T47D (cell line): ENCODE measurements at regions not wholly inside any gene's neighbourhood (a gene's known extent, or its start where the extent isn't known, plus 50 kb on each side); places are given as distances from the start of the nearest gene placed in this dataset.

Source experiments
- DNase-seq, 2 experiments: peaks; one replicate each; pipeline versions ENCODE4 v3.0.0 to v3.0.0-alpha.2; 2011 to 2012; ENCODE audit warnings: low read depth in 1 of 2, low spot score in 1 of 2
- JUND ChIP-seq: IDR thresholded peaks from 2 replicates; pipeline ENCODE4 v1.6.1; 2012; ENCODE audit warnings: low read depth
- in situ Hi-C: cut with HindIII; loops from 2 replicates; pipeline ENCODE4 v1.10.0; 2016; ENCODE audit warnings: low sequenced_read_pairs, low pct_unique_long_range_greater_than_20kb

DNA sequence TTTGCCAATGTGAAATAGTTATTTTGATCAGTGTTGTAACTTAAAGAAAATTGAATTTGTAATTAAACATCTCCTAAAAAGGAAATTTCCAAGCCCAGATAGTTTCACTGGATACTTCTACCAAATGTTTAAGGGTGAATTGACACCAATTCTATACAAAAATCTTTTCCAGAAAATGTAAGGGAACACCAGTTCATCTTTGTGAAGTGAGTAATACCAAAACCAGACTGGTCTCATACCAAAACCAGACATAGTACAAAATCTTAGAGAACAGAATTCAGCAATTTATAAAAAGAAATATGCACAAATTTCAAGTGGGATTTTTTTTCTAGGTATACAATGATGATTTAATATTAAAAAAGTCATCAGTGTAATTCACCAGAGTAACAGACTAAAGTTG lies 86.0 kb upstream of the ZNF32 start:
- no peak for DNase-seq
- TF ChIP-seq JUND, result no peak
- in situ Hi-C loops, result no loop called here

DNA sequence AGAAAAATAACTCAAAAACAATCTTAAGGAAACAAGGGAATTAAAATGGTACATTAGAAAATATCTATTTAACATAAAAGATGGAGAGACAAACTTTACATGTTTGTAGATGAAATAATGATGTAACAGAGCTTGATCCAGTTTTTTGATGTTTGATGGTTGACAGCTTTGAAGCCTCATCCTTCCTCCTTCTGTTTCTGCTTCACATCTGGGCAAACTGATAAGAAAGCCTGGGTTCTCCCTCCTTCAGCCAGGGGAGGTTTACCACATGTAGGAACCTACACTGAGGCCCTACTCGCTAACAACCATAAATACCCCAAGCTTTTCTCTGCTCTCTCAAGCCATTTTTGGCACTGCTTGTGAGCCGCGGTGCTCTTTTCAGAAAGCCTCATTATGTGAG lies 82.8 kb upstream of the ZNF32 start:
- DNase-seq, result no peak
- no peak for TF ChIP-seq JUND
- in situ Hi-C loops, result no loop called here

DNA sequence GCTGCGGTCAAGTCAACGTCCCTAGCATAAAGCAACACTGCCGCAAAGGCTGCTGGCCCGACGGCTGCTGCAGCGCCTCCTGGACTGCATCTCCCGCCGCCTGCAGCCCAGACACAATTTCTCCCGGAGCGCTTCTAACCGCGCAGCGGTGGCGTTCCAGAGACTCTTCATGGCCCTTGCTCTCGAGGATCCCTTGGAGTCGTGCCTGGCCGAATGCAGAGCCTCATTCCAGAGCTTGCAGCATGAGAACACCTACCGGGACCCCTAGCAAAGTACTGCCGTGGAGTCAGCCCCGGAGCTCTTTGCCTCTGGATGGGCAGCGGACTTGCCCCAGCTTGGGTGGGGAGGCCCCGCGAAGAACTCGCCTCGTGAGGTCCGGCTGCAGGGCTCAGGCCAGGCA lies 79.7 kb upstream of the ZNF32 start:
- DNase-seq, result no peak
- no peak for TF ChIP-seq JUND
- in situ Hi-C loops, result no loop called here

DNA sequence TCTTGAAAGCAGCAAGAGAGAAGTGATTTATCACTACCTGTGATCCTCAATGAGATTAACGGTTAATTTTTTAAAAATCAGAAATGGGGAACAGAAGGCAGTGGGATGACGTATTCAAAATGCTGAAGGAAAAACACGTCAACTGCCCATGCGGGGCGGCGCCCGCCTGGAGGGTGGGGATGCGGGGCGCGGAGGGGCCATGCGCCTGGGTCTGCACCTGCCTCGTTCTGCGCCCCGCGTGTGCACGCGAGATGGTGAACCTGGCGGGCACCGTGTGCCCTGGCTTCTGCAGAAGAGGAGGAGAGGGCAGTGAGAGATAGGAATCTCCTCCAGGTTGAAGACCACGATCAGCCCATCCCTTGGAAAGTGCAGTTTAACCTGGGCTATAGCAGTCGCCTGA lies 79.3 kb upstream of the ZNF32 start:
- no peak for TF ChIP-seq JUND
- DNase-seq, result no peak
- in situ Hi-C loops, result no loop called here

DNA sequence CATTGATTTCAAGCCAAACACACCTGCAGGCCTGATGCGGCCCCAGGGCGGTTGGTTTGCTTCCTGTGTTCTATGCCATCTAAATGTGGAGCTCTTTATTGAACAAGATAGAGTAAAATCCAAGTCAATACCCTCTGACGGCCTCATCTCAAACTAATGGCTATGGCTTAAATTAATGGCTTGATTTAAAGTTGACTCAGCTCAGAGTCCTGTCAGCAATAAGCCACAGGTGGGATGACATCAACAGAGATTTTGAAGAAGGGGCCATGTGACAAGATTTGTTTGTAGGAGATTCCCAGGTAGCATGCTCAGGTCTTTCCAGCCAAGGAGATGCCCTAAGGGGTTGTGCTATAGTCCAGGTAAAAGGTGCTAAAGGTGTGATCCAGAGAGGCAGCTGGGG lies 66.7 kb upstream of the ZNF32 start:
- DNase-seq, result no peak
- in situ Hi-C loops, result no loop called here
- no peak for TF ChIP-seq JUND

DNA sequence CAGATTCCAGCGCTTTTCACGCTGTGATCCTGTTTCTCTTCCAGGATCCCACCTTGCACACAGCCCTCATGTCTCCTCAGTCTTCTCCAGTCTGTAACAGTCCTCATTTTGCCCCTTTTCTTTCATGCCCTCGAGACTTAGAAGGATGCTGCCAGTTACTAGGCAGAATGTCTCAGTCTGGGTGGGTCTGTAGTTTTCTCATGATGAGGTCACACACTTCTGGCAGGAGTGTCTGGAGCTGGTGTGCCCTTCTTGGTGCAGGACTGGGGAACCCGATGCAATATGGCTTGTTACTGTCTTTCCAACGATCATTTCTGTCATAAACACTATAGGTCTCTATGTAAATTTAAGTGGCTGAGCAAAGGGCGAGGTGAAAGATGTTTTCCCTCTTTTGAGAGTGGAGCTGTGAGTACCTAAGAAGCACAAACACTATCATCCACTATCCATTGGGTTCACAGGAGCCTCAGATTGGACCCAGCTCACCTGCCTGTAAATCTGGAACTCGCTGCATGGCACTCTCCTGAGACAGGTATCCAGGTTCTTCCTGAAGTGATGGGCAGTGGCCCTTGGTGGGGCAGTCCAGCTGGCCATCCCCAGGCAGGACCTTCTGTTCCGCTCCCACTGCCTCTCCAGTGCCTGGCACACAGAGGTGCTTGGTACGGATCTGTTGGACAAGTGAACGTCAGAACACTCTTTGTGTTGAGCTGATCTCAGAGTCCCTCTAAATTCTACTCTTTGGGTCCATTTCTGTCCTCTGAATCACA lies 64.3 kb upstream of the ZNF32 start:
- no peak for DNase-seq
- in situ Hi-C loops, result no loop called here
- no peak for TF ChIP-seq JUND

DNA sequence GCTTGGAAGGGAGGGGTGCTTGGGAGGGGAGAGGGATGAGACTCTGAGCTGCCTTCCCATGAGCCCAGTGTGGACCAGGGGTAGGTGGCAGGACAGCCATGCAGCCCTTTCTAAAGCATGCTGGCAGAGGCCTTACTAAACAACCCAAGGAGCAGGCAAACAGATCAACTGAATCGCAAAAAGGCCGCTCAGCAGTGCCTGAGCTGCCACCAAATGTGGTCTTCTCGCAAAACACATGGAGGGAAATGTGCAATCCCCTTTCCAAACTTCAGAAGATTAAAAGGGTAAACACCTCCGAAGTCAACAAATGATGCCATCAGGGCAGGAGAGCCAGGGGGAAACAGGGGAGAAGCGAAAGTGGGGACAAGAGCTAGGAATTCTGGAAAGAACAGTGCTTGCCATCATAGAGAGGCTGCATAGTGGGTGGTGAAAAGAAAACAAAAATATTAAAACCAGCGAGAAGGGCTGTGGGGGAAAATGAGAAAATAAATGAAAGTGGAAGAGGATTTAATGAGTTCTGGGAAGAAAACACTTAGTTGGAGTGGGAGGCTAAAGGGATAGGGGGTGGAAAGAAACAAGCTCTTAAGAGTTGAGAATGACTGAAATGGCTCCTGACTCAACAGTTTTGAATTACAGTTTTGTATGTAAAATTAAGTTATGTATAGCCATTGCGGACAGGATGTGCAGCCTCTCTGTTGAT lies 62.2 kb upstream of the ZNF32 start:
- in situ Hi-C loops, result no loop called here
- TF ChIP-seq JUND, result no peak
- no peak for DNase-seq

DNA sequence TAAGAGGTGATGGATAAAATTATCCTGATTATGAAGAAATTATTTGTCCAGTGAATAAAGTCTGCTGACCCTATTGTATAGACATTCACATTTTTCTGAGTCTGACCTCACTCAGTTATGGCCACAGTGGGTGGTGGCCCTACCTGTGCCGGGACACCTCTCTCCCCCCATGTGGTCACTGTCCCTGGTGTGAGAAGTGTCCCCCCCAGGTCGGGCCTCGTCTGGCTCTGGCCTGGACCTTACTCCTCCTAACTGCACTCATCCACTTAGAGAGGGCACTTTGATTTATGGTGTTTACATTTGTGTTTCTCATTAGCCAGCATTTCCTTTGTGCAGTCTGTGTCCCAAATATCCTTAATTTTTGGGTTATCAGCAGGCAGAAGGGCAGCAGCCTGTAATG lies 59.6 kb upstream of the ZNF32 start:
- DNase-seq, result no peak
- in situ Hi-C loops, result no loop called here
- TF ChIP-seq JUND, result no peak

DNA sequence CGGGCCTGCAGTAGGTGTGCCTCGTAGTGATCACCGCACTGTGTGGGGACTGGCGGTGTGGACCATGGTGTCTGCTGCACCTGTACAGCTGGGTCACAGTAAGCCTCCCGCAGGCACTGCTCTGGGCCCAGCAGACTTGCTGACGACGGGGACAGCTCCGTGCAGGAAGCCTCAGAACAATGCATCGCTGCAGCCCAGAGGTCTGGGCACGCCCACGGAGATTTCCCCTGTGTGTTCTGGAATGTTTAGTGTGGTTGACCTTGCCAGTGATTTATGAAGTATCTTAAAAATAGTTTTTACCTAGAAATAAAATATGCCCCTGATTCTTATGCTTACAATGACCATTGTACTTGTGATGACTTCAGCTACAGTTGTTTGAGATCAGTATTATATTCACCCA lies 59.1 kb upstream of the ZNF32 start:
- in situ Hi-C loops, result no loop called here
- no peak for TF ChIP-seq JUND
- no peak for DNase-seq

DNA sequence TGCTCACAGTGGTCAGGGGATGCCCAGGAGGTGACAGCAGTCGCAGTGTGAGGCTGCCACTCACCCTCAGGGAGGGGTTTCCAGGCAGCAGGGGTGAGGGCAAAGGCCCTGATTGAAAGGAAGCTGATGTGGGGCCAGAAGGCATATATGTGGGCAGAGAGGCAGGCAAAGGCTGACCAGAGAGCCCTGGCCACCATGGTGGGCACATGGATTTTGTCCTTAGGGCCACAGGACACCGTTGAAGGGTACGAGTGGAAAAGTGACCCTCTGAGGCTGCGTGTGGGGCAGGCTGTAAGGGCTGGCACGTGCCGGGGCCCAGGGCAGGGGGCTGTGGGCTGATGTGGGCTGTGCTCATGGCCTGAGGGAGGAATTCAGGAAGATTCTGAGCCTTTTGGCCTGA lies 57.5 kb upstream of the ZNF32 start:
- TF ChIP-seq JUND, result no peak
- in situ Hi-C loops, result no loop called here

DNA sequence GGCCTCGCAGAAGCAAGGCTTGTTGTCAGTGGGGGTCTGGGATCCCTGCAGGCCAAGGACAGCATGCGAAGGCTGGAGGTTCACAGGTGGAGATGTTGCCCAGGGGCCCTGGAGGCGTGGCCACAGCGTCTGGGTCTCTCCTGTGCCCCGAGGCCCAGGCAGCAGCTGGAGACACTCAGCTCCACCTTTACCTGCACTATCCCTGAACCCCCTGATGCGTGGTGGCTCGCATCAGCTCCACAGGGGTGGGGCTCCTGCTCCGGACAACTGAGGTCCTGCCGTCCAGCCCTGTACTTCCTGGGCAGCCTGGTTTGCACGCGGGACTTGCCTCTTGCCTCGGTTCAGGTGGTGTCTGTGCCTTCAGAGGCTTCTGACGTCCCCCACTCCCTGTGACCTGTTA lies 54.6 kb upstream of the ZNF32 start:
- in situ Hi-C loops, result no loop called here
- no peak for DNase-seq
- TF ChIP-seq JUND, result no peak

More for the DNA sequence above, 57.5 kb upstream of the ZNF32 start:
- no peak for DNase-seq

DNA sequence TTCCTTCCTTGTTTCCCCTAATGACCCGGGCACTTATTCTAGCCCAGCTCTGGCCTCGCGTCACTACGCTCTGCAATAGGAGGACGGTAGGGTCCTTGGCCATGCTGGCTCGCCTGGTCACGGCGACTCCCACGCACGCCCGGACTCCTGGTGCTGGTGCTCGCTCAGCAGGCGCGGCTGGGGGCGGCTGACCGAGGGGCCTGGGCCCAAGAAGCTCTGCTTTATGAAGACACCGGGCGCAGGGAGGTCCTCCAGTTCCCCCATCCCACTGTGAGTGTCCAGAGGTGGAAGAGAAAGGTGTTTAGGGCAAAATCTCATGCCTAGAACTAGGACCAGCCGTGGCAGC lies 54.2 kb upstream of the ZNF32 start:
- in situ Hi-C loops, result no loop called here

DNA sequence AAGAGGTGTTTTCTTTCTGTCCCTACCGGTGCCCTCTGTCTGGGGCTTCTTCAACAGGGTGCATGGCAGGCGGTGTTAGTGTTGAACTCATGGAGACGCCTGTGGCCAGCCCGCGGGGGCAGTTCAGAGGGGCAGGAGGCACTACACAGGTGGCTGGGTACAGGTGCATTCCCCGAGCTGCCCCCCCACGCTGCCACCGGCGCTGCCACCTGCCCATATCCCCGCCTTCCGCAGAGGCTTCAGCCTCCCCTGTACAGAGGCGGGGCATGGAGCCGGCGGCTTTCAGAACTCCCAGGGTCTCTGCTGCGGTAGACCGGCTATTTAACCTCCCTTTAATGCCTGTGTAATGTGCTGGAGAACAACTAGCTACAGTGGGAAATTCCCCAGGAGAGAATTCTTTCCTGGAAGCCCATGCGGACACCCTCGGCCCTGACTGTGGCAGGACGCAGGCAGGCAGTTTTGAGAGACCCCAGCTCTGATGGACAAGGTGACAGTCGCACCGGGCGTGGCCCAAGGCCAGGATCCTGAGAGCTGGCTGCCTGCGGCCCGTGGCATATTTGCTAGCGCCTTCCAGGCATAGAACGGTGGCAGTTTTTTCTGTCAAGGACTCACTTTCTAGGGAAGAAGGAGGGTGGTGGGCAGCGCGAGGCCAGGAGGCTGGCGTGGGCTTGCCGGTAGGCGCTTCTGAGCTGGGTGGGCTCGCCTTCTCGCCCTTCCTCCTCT lies 53.7 kb upstream of the ZNF32 start:
- in situ Hi-C loops, result no loop called here

More for the DNA sequence above, 54.2 kb upstream of the ZNF32 start:
- DNase-seq, result no peak
- TF ChIP-seq JUND, result no peak

More for the DNA sequence above, 53.7 kb upstream of the ZNF32 start:
- TF ChIP-seq JUND, result no peak
- no peak for DNase-seq
